GM23338 (cell line): ENCODE measurements at regions not wholly inside any gene's neighbourhood (a gene's known extent, or its start where the extent isn't known, plus 50 kb on each side); places are given as distances from the start of the nearest gene placed in this dataset.

Source experiments
- ATAC-seq: fragments of 200-7000 bp; cut with Tn5 transposase; 3 replicates; pipeline ENCODE4 v1.9.1; 2020
- DNase-seq: peaks from one replicate; pipeline ENCODE4 v3.0.0-alpha.2; 2015; ENCODE audit warnings: low spot score
- H2AFZ ChIP-seq: fragments of 200-600 bp; sonication (generic); 2 replicates; pipeline ENCODE4 v1.8.0; 2016; ENCODE audit warnings: antibody characterized with exemption, mild to moderate bottlenecking, moderate library complexity
- H3F3A ChIP-seq: fragments of 200-600 bp; sonication (generic); replicated peaks from 2 replicates; pipeline ENCODE4 v1.8.0; 2017; ENCODE audit warnings: antibody characterized with exemption, mixed run types, low read depth
- H3K27ac ChIP-seq: fragments of 200-600 bp; sonication (generic); 2 replicates; pipeline ENCODE4 v1.6.1; 2016; ENCODE audit warnings: low read depth
- H3K27me3 ChIP-seq: fragments of 200-600 bp; sonication (generic); 2 replicates; pipeline ENCODE4 v1.8.0; 2016; ENCODE audit warnings: mild to moderate bottlenecking, mixed run types, moderate library complexity; ENCODE audit not compliant: insufficient read depth
- H3K36me3 ChIP-seq: fragments of 200-600 bp; sonication (generic); 2 replicates; pipeline ENCODE4 v1.8.0; 2016; ENCODE audit warnings: mild to moderate bottlenecking; ENCODE audit not compliant: insufficient read depth
- H3K4me1 ChIP-seq: fragments of 200-600 bp; sonication (generic); 2 replicates; pipeline ENCODE4 v1.8.0; 2016; ENCODE audit warnings: mild to moderate bottlenecking, moderate library complexity; ENCODE audit not compliant: insufficient read depth
- H3K4me2 ChIP-seq: fragments of 200-600 bp; sonication (generic); 2 replicates; pipeline ENCODE4 v1.7.1; 2017; ENCODE audit warnings: mixed run types
- H3K4me3 ChIP-seq: fragments of 200-600 bp; sonication (generic); 2 replicates; pipeline ENCODE4 v1.6.1; 2016; ENCODE audit warnings: mixed run types
- H3K79me2 ChIP-seq: fragments of 200-600 bp; sonication (generic); replicated peaks from 2 replicates; pipeline ENCODE4 v1.8.0; 2017; ENCODE audit warnings: mild to moderate bottlenecking; ENCODE audit not compliant: insufficient read depth
- H3K9me2 ChIP-seq: fragments of 200-600 bp; sonication (generic); 2 replicates; pipeline ENCODE4 v1.8.0; 2017; ENCODE audit not compliant: insufficient read depth
- H4K20me1 ChIP-seq: fragments of 200-600 bp; sonication (generic); replicated peaks from 2 replicates; pipeline ENCODE4 v1.8.0; 2017; ENCODE audit warnings: mild to moderate bottlenecking; ENCODE audit not compliant: insufficient read depth
- H3K27ac Mint-ChIP-seq: 2 replicates; pipeline ENCODE4 v1.8.0; 2020; ENCODE audit warnings: inconsistent platforms, mild to moderate bottlenecking, moderate library complexity, mixed read lengths
- H3K27me3 Mint-ChIP-seq: 3 replicates; pipeline ENCODE4 v1.8.0; 2022; ENCODE audit warnings: low read depth, mild to moderate bottlenecking, moderate library complexity, mixed read lengths, inconsistent platforms; ENCODE audit not compliant: insufficient read depth, poor library complexity
- H3K36me3 Mint-ChIP-seq: 3 replicates; pipeline ENCODE4 v1.8.0; 2021; ENCODE audit warnings: low read depth, mild to moderate bottlenecking, inconsistent platforms, moderate library complexity, mixed read lengths
- H3K4me1 Mint-ChIP-seq: 3 replicates; pipeline ENCODE4 v1.8.0; 2020; ENCODE audit warnings: mild to moderate bottlenecking, inconsistent platforms, mixed read lengths
- H3K4me3 Mint-ChIP-seq: 3 replicates; pipeline ENCODE4 v1.8.0; 2021; ENCODE audit warnings: moderate library complexity, mild to moderate bottlenecking, inconsistent platforms, mixed read lengths
- H3K9me3 Mint-ChIP-seq: 3 replicates; pipeline ENCODE4 v1.8.0; 2020; ENCODE audit warnings: moderate library complexity, mild to moderate bottlenecking, inconsistent platforms, mixed read lengths
- CREB1 ChIP-seq: fragments of 250-450 bp; sonication (Bioruptor Pico); IDR thresholded peaks from 2 replicates; pipeline ENCODE4 v1.5.0; 2020; ENCODE audit warnings: low read depth, mild to moderate bottlenecking, moderate library complexity
- EZH2 ChIP-seq: fragments of 200-600 bp; sonication (generic); IDR thresholded peaks from one replicate; pipeline ENCODE4 v1.8.0; 2017; ENCODE audit warnings: antibody characterized with exemption, mild to moderate bottlenecking, low read depth; ENCODE audit not compliant: unreplicated experiment
- EZH2phosphoT487 ChIP-seq: fragments of 200-600 bp; sonication (generic); IDR thresholded peaks from one replicate; pipeline ENCODE4 v1.8.1; 2018; ENCODE audit warnings: antibody characterized with exemption; ENCODE audit not compliant: unreplicated experiment
- JUNB ChIP-seq: IDR thresholded peaks from one replicate; pipeline ENCODE4 v1.6.1; 2016; ENCODE audit warnings: antibody characterized with exemption; ENCODE audit not compliant: unreplicated experiment
- NANOG ChIP-seq: IDR thresholded peaks from 2 replicates; pipeline ENCODE4 v1.6.1; 2016; ENCODE audit warnings: antibody characterized with exemption, borderline replicate concordance
- POLR2AphosphoS5 ChIP-seq: IDR thresholded peaks from 2 replicates; pipeline ENCODE4 v1.6.1; 2016; ENCODE audit warnings: antibody characterized with exemption, low read depth
- STAT1 ChIP-seq: IDR thresholded peaks from one replicate; pipeline ENCODE4 v1.6.1; 2016; ENCODE audit warnings: antibody characterized with exemption; ENCODE audit not compliant: unreplicated experiment
- ZNF114 ChIP-seq: fragments of 250-450 bp; sonication (Bioruptor Pico); IDR thresholded peaks from 2 replicates; pipeline ENCODE4 v1.5.0; 2020; ENCODE audit warnings: mild to moderate bottlenecking, moderate library complexity
- ZNF331 ChIP-seq: fragments of 250-450 bp; sonication (Bioruptor Pico); IDR thresholded peaks from 2 replicates; pipeline ENCODE4 v1.5.0; 2020; ENCODE audit warnings: low read depth, mild to moderate bottlenecking, moderate library complexity
- TF ChIP-seq, protein P1 (sequence below): fragments of 250-450 bp; sonication (Bioruptor Pico); IDR thresholded peaks from 2 replicates; pipeline ENCODE4 v1.5.0; 2020; ENCODE audit warnings: mild to moderate bottlenecking, moderate library complexity
- TF ChIP-seq, protein P2 (sequence below): IDR thresholded peaks from one replicate; pipeline ENCODE4 v1.6.1; 2018; ENCODE audit warnings: antibody characterized with exemption; ENCODE audit not compliant: unreplicated experiment
- TF ChIP-seq, protein P3 (sequence below), 2 experiments: fragments of 200-600 bp in 1 of 2; sonication (generic) in 1 of 2; conservative IDR thresholded peaks; 2 replicates each; pipeline versions ENCODE4 v1.5.1 to v1.6.1; 2016 to 2017; ENCODE audit warnings: antibody characterized with exemption in 2 of 2, low read depth in 2 of 2, mild to moderate bottlenecking in 2 of 2, moderate library complexity in 1 of 2
- TF ChIP-seq, protein P4 (sequence below): IDR thresholded peaks from 2 replicates; pipeline ENCODE4 v1.6.1; 2016; ENCODE audit warnings: antibody characterized with exemption

DNA sequence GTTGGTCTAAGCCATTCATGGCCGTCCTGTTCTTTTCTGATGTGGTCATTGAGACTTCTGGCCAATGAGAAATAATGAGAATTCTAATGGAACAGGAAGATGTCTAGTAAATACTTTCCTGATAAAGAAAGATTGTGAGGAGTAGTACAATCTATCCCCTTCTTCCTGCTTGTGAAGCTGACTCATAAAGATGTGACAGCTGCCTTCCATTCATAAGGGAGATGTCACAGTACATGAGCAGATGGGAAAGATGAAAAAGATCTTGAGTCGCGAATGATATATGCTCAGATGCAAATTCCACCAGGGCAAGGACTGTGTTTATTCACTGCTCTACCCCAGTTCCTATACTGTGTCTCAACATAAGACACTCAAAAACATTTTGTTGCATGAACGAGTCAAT lies 111.7 kb upstream of the FOXF1 start:
- Histone ChIP-seq H3K4me1 (peaks cover 11% of the 10 kb centered on the region; the same call in 1 of the 2 replicates), H3K79me2 (no peaks in the 10 kb centered on the region), H3K27ac (no peak overlapping the region), H3K27me3 (no peaks in the 10 kb centered on the region), H2AFZ (no peak overlapping the region), H3K4me2 (no peak overlapping the region), H3K9me2 (peaks cover 14% of the 10 kb centered on the region; the same call in 1 of the 2 replicates), H4K20me1 (no peaks in the 10 kb centered on the region), H3K36me3 (no peaks in the 10 kb centered on the region), H3F3A (no peaks in the 10 kb centered on the region), H3K4me3 (no peak overlapping the region)
- peaks cover 4% of the 10 kb centered on the region for H3K27me3 Mint-ChIP-seq
- no peak overlapping the region for H3K4me3 Mint-ChIP-seq
- ATAC-seq (no peak), DNase-seq (no peak)
- H3K9me3 Mint-ChIP-seq, result no peaks in the 10 kb centered on the region
- TF ChIP-seq, protein P1, sequence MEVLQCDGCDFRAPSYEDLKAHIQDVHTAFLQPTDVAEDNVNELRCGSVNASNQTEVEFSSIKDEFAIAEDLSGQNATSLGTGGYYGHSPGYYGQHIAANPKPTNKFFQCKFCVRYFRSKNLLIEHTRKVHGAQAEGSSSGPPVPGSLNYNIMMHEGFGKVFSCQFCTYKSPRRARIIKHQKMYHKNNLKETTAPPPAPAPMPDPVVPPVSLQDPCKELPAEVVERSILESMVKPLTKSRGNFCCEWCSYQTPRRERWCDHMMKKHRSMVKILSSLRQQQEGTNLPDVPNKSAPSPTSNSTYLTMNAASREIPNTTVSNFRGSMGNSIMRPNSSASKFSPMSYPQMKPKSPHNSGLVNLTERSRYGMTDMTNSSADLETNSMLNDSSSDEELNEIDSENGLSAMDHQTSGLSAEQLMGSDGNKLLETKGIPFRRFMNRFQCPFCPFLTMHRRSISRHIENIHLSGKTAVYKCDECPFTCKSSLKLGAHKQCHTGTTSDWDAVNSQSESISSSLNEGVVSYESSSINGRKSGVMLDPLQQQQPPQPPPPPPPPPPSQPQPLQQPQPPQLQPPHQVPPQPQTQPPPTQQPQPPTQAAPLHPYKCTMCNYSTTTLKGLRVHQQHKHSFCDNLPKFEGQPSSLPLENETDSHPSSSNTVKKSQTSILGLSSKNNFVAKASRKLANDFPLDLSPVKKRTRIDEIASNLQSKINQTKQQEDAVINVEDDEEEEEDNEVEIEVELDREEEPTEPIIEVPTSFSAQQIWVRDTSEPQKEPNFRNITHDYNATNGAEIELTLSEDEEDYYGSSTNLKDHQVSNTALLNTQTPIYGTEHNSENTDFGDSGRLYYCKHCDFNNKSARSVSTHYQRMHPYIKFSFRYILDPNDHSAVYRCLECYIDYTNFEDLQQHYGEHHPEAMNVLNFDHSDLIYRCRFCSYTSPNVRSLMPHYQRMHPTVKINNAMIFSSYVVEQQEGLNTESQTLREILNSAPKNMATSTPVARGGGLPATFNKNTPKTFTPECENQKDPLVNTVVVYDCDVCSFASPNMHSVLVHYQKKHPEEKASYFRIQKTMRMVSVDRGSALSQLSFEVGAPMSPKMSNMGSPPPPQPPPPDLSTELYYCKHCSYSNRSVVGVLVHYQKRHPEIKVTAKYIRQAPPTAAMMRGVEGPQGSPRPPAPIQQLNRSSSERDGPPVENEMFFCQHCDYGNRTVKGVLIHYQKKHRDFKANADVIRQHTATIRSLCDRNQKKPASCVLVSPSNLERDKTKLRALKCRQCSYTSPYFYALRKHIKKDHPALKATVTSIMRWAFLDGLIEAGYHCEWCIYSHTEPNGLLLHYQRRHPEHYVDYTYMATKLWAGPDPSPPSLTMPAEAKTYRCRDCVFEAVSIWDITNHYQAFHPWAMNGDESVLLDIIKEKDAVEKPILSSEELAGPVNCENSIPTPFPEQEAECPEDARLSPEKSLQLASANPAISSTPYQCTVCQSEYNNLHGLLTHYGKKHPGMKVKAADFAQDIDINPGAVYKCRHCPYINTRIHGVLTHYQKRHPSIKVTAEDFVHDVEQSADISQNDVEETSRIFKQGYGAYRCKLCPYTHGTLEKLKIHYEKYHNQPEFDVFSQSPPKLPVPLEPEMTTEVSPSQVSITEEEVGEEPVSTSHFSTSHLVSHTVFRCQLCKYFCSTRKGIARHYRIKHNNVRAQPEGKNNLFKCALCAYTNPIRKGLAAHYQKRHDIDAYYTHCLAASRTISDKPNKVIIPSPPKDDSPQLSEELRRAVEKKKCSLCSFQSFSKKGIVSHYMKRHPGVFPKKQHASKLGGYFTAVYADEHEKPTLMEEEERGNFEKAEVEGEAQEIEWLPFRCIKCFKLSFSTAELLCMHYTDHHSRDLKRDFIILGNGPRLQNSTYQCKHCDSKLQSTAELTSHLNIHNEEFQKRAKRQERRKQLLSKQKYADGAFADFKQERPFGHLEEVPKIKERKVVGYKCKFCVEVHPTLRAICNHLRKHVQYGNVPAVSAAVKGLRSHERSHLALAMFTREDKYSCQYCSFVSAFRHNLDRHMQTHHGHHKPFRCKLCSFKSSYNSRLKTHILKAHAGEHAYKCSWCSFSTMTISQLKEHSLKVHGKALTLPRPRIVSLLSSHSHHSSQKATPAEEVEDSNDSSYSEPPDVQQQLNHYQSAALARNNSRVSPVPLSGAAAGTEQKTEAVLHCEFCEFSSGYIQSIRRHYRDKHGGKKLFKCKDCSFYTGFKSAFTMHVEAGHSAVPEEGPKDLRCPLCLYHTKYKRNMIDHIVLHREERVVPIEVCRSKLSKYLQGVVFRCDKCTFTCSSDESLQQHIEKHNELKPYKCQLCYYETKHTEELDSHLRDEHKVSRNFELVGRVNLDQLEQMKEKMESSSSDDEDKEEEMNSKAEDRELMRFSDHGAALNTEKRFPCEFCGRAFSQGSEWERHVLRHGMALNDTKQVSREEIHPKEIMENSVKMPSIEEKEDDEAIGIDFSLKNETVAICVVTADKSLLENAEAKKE (CRISPR knock-in tag), result no peak
- TF ChIP-seq, protein P2, sequence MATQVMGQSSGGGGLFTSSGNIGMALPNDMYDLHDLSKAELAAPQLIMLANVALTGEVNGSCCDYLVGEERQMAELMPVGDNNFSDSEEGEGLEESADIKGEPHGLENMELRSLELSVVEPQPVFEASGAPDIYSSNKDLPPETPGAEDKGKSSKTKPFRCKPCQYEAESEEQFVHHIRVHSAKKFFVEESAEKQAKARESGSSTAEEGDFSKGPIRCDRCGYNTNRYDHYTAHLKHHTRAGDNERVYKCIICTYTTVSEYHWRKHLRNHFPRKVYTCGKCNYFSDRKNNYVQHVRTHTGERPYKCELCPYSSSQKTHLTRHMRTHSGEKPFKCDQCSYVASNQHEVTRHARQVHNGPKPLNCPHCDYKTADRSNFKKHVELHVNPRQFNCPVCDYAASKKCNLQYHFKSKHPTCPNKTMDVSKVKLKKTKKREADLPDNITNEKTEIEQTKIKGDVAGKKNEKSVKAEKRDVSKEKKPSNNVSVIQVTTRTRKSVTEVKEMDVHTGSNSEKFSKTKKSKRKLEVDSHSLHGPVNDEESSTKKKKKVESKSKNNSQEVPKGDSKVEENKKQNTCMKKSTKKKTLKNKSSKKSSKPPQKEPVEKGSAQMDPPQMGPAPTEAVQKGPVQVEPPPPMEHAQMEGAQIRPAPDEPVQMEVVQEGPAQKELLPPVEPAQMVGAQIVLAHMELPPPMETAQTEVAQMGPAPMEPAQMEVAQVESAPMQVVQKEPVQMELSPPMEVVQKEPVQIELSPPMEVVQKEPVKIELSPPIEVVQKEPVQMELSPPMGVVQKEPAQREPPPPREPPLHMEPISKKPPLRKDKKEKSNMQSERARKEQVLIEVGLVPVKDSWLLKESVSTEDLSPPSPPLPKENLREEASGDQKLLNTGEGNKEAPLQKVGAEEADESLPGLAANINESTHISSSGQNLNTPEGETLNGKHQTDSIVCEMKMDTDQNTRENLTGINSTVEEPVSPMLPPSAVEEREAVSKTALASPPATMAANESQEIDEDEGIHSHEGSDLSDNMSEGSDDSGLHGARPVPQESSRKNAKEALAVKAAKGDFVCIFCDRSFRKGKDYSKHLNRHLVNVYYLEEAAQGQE, result no peak
- TF ChIP-seq POLR2AphosphoS5, result no peak
- TF ChIP-seq ZNF114 (CRISPR knock-in tag), result no peak
- no peak for TF ChIP-seq EZH2
- TF ChIP-seq NANOG, result no peak
- TF ChIP-seq, protein P3, sequence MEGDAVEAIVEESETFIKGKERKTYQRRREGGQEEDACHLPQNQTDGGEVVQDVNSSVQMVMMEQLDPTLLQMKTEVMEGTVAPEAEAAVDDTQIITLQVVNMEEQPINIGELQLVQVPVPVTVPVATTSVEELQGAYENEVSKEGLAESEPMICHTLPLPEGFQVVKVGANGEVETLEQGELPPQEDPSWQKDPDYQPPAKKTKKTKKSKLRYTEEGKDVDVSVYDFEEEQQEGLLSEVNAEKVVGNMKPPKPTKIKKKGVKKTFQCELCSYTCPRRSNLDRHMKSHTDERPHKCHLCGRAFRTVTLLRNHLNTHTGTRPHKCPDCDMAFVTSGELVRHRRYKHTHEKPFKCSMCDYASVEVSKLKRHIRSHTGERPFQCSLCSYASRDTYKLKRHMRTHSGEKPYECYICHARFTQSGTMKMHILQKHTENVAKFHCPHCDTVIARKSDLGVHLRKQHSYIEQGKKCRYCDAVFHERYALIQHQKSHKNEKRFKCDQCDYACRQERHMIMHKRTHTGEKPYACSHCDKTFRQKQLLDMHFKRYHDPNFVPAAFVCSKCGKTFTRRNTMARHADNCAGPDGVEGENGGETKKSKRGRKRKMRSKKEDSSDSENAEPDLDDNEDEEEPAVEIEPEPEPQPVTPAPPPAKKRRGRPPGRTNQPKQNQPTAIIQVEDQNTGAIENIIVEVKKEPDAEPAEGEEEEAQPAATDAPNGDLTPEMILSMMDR (conservative IDR thresholded peaks at IDR 0.05; ENCODE audit: low read depth in 2 of 2), result no peak
- TF ChIP-seq JUNB, result no peak
- TF ChIP-seq EZH2phosphoT487, result no peak
- TF ChIP-seq STAT1, result no peak
- TF ChIP-seq CREB1 (CRISPR knock-in tag), result no peak
- TF ChIP-seq ZNF331 (CRISPR knock-in tag), result no peak
- TF ChIP-seq, protein P4, sequence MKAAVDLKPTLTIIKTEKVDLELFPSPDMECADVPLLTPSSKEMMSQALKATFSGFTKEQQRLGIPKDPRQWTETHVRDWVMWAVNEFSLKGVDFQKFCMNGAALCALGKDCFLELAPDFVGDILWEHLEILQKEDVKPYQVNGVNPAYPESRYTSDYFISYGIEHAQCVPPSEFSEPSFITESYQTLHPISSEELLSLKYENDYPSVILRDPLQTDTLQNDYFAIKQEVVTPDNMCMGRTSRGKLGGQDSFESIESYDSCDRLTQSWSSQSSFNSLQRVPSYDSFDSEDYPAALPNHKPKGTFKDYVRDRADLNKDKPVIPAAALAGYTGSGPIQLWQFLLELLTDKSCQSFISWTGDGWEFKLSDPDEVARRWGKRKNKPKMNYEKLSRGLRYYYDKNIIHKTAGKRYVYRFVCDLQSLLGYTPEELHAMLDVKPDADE, result no peak
- H3K36me3 Mint-ChIP-seq, result no peaks in the 10 kb centered on the region
- H3K4me1 Mint-ChIP-seq, result peaks cover 16% of the 10 kb centered on the region
- no peak overlapping the region for H3K27ac Mint-ChIP-seq
